ENCODE measurements at regions not wholly inside any gene's neighbourhood (a gene's known extent, or its start where the extent isn't known, plus 50 kb on each side); places are given as distances from the start of the nearest gene placed in this dataset.

DNA sequence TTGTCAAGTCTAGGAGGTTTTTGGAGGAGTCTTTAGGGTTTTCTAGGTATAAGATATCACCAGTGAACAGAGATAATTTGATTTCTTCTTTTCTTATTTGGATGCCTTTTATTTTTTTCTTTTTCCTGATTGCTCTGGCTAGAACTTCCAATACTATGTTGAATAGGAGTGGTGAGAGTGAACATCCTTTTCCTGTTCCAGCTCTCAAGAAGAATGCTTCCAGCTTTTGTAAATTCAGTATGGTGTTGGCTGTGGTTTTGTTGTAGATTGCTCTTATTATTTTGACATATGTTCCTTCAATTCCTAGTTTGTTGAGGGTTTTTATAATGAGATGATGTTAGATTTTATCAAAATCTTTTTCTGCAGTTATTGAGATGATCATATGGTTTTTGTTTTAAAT lies 165.6 kb upstream of the WDFY3 start:
- no peak for TF ChIP-seq EZH2 (IDR thresholded peaks at IDR 0.05; ENCODE audit: insufficient read depth, poor library complexity, severe bottlenecking)
- TF ChIP-seq EZH2phosphoT487 (IDR thresholded peaks at IDR 0.05; ENCODE audit: insufficient read depth, low read depth): no peak
